Loucy (cell line): ENCODE measurements at regions not wholly inside any gene's neighbourhood (a gene's known extent, or its start where the extent isn't known, plus 50 kb on each side); places are given as distances from the start of the nearest gene placed in this dataset.

ENCODE experiments used
- H2AFZ ChIP-seq: fragments of 200-600 bp; sonication (generic); 2 replicates; pipeline ENCODE4 v1.6.0; 2016; ENCODE audit warnings: antibody characterized with exemption, mild to moderate bottlenecking, low read length, moderate library complexity
- H3F3A ChIP-seq: fragments of 200-600 bp; 2 replicates; pipeline ENCODE4 v1.6.0; 2016; ENCODE audit warnings: antibody characterized with exemption, low read depth, mild to moderate bottlenecking
- H3K27me3 ChIP-seq: fragments of 200-600 bp; sonication (generic); 2 replicates; pipeline ENCODE4 v1.6.1; 2014; ENCODE audit warnings: low read length, mild to moderate bottlenecking; ENCODE audit not compliant: insufficient read depth, poor library complexity, severe bottlenecking
- H3K36me3 ChIP-seq: fragments of 200-600 bp; sonication (generic); 2 replicates; pipeline ENCODE4 v1.6.1; 2016; ENCODE audit warnings: low read length; ENCODE audit not compliant: insufficient read depth
- H3K4me1 ChIP-seq: fragments of 200-600 bp; sonication (generic); 2 replicates; pipeline ENCODE4 v1.5.1; 2014; ENCODE audit warnings: low read length, mild to moderate bottlenecking; ENCODE audit not compliant: insufficient read depth, poor library complexity, severe bottlenecking
- H3K4me2 ChIP-seq: fragments of 200-600 bp; sonication (generic); 2 replicates; pipeline ENCODE4 v1.6.0; 2014; ENCODE audit warnings: antibody characterized with exemption, low read length, low read depth, mild to moderate bottlenecking; ENCODE audit not compliant: poor library complexity, severe bottlenecking
- H3K4me3 ChIP-seq: fragments of 200-600 bp; sonication (generic); 2 replicates; pipeline ENCODE4 v1.5.1; 2014; ENCODE audit warnings: low read length, mild to moderate bottlenecking, mixed read lengths; ENCODE audit not compliant: poor library complexity, severe bottlenecking
- H3K79me2 ChIP-seq: fragments of 200-600 bp; sonication (generic); 2 replicates; pipeline ENCODE4 v1.6.1; 2014; ENCODE audit warnings: low read length; ENCODE audit not compliant: insufficient read depth
- H3K9ac ChIP-seq: fragments of 200-600 bp; sonication (generic); 2 replicates; pipeline ENCODE4 v1.6.0; 2014; ENCODE audit warnings: mild to moderate bottlenecking, low read depth, low read length, moderate library complexity; ENCODE audit not compliant: poor library complexity, severe bottlenecking
- H3K9me2 ChIP-seq: fragments of 200-600 bp; sonication (generic); replicated peaks from 2 replicates; pipeline ENCODE4 v1.6.1; 2016; ENCODE audit warnings: low read depth, low read length, mixed read lengths
- H3K9me3 ChIP-seq: fragments of 200-600 bp; sonication (generic); 2 replicates; pipeline ENCODE4 v1.6.1; 2014; ENCODE audit warnings: mild to moderate bottlenecking, antibody characterized with exemption, low read length, low read depth; ENCODE audit not compliant: insufficient read depth
- H4K20me1 ChIP-seq: fragments of 200-600 bp; sonication (generic); 2 replicates; pipeline ENCODE4 v1.6.0; 2014; ENCODE audit warnings: antibody characterized with exemption, low read length, mild to moderate bottlenecking; ENCODE audit not compliant: insufficient read depth, poor library complexity, severe bottlenecking
- CTCF ChIP-seq: fragments of 200-600 bp; sonication (generic); conservative IDR thresholded peaks from 2 replicates; pipeline ENCODE4 v1.5.1; 2014; ENCODE audit warnings: mild to moderate bottlenecking, antibody characterized with exemption, low read length
- EZH2phosphoT487 ChIP-seq: fragments of 200-600 bp; IDR thresholded peaks from 2 replicates; pipeline ENCODE4 v1.6.1; 2018; ENCODE audit warnings: antibody characterized with exemption, mild to moderate bottlenecking, moderate library complexity, borderline replicate concordance

DNA sequence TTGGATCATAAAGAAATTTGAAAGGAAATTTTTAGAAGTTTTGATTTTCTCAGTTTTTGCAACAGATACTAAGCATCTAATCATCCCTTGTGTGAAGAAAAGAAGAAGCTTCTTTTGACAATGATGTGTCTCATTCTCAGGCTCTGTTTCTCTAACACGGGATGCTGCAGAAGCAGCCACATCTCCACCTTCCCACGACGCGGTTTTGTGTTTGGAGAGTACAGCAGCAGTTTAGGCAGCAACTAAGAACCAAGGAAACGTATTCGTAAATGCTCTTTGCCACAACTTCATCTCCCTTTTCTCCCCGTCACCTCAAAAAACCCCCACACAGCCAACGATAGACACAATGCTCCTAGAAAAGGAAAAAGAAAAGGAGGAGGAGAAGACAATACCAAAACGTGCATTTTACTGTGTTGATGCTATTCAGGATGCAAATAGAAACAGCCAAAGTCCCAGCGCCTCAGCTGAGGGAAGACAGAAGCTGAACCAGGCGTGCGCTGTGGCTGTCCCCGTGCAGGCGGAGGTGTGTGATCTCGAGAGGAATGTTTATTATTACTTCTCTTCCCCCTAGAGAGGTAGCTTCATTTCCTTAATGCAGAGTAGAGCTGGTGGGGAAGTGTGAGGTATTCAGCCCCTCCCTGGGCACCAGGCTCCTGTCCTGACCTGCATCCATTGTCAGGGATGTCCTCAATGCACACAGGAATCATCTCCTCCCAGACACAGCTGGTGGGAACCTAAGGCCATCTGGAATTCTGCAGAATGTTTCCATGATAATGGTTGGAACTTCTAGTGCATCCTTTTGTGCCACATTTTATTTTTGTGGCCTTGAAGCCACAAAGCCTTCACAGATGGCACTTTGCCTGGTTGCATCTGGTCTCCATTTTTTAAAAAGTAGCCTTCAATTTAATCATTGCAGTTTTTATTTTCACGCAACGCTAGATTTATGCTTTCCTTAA, 174.6 kb upstream of the KLF6 start:
- Histone ChIP-seq H3K9me3 (no peaks in the 10 kb centered on the region), H3F3A (no peaks in the 10 kb centered on the region), H3K9ac (no peak overlapping the region), H3K4me3 (no peak overlapping the region), H3K4me1 (no peaks in the 10 kb centered on the region), H3K36me3 (no peaks in the 10 kb centered on the region), H3K27me3 (no peaks in the 10 kb centered on the region), H3K79me2 (no peaks in the 10 kb centered on the region), H4K20me1 (no peaks in the 10 kb centered on the region), H3K9me2 (no peaks in the 10 kb centered on the region), H3K4me2 (no peak overlapping the region), H2AFZ (no peak overlapping the region)
- TF ChIP-seq CTCF (no peak), EZH2phosphoT487 (no peak)

DNA sequence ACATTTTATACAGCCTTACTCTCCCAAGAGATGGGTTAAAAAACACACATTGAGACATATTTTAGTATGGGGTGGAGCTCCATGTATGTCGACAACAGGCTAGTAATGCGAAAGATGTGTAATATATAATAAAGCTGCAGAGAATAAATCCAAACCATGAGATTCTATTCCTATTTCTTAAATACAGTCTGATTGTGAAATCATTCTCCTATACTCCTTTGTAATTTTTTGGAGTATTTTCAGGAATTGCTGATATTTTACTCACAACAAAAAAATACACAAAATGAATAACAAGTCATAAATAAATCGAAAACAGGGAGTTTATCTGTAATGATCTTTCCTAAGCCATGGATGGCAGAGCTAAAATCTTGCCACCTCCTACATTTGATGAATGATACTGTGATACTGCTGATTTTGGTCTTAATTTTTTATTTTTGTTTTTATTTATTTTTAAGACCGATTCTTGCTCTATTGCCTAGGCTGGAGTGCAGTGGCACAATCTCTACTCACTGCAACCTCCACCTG, 173.5 kb upstream of the KLF6 start:
- Histone ChIP-seq H3K9ac (no peak overlapping the region), H3K4me1 (no peaks in the 10 kb centered on the region), H3K9me3 (no peaks in the 10 kb centered on the region), H2AFZ (no peak overlapping the region), H3K9me2 (no peaks in the 10 kb centered on the region), H3K4me3 (no peak overlapping the region), H4K20me1 (no peaks in the 10 kb centered on the region), H3F3A (no peaks in the 10 kb centered on the region), H3K4me2 (no peak overlapping the region), H3K79me2 (no peaks in the 10 kb centered on the region), H3K27me3 (no peaks in the 10 kb centered on the region), H3K36me3 (no peaks in the 10 kb centered on the region)
- no peak for TF ChIP-seq CTCF
- no peak for TF ChIP-seq EZH2phosphoT487

DNA sequence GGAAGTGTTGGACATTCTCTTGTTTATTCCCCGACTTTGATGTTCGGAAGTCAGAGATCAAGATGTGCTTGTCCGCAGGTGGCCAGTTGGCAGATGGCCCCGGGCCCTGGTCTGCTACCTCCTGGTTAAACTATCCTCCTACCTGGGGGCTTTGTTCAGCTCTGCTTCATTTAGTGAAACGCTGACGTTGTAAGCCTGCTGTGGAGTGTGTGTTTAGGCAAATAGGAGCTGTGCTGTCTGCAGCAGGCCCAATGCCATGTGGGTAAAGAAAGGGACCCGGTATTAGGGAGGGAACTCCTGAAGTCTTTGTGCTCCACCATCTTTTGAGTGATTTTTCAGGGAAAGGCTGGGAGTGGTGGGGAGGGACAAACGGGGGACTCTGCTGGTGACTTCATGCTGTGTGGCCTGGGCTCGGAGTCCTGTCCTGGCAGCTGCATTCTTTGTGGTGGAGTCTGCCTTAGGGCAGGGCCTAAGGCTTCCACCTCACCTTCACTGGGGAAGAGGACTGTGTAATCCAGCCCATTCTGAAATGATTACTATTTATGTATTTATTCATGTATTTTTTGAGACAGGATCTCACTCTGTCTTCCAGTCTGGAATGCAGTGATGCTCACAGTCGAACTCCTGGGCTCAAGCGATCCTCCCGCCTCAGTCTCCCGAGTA, 171.1 kb upstream of the KLF6 start:
- Histone ChIP-seq H2AFZ (no peak overlapping the region), H4K20me1 (no peaks in the 10 kb centered on the region), H3K27me3 (no peaks in the 10 kb centered on the region), H3K79me2 (no peaks in the 10 kb centered on the region), H3K4me1 (no peaks in the 10 kb centered on the region), H3K36me3 (no peaks in the 10 kb centered on the region), H3F3A (no peaks in the 10 kb centered on the region), H3K4me2 (no peak overlapping the region), H3K9me2 (no peaks in the 10 kb centered on the region), H3K9me3 (no peaks in the 10 kb centered on the region), H3K4me3 (no peak overlapping the region), H3K9ac (no peak overlapping the region)
- TF ChIP-seq EZH2phosphoT487 (no peak), CTCF (no peak)
